Fibroblast of skin of scalp (primary cell): ENCODE measurements at regions not wholly inside any gene's neighbourhood (a gene's known extent, or its start where the extent isn't known, plus 50 kb on each side); places are given as distances from the start of the nearest gene placed in this dataset.

Experiments
- DNase-seq: peaks from one replicate; pipeline ENCODE4 v3.0.0-alpha.2; 2013

DNA sequence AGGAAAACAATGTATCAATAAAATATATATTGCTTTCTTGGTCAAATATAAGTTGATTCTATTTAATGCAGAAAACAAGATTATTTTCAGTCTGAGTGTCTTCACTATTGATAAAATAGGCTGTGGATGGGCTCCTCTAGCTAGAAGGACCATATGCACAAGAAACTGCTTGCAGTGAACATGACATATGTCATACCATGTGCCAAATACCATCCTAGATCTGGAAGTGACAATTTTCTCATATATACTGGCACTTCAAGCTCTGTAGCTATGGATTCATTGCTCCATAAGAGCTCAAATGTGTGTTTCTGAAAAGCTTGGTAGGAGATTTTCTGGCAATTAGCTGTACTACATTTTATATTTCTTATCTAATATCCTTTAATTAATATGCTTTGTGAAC lies 95.6 kb upstream of the CDH6 start:
- DNase-seq: no peak

DNA sequence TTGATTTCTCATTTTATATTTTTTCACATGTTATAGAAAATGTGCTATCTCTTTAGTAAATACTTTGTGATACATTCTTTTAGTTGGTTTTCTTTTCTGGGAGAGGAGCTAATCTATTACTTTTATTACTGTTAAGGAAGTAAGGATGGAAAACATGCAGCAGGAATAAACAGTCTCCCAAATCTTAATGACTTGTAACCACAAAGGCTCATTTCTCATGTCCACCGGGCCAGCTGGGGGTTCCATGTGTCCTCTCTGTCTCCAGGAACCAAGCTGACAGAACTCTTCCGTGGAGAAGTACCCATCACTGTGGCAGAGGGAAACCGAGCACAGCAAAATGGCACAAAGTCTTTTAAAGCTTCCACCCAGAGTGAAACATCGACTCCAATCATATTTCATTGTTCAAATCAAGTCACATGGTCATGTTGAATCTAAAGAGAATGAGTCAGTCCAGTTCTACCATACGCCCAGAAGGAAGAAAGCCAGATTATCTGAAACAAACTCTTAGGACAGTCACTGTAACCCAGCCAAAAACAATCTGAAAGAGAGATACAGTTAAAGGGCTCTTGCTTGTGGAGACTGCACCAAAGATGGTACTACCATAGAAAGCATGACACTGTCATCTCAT lies 97.1 kb upstream of the CDH6 start:
- peak; percentile 47 for DNase-seq

DNA sequence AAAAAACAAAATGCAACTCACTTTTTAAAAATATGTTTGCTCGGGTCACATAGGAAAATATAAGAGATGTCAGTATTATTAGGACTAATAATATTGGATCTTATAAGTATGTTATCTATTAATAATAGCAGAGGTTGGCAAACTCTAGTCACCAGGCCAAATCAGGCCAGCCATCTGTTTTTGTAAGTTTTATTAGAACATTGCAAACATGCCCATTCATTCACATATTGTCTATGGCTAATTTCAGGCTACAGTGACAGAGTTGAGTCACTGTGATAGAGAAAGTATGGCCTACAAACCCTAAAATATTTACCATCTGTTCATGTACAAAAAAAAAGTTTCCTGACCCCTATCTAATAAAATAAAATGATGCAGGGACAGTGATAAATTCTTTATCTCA lies 97.7 kb upstream of the CDH6 start:
- no peak for DNase-seq

DNA sequence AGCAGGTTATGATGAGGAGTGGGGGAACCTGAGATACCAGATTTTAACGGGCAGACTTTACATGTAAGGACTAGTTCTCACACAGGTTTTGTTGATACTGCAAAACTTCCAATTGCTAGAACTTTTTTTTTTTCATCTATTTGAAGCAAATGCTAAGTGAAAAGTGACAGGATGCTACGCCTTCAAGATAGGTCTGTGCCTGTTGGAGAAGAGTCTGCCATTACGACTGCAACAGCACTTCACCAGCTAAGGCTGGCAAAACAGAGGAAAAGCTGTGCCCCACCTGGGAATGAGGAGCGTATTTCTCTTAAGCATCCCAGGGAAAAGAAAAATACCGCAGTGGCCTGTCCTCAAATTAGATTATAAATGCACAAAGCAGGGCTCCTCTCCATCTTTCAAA lies 102.0 kb upstream of the CDH6 start:
- DNase-seq: no peak

DNA sequence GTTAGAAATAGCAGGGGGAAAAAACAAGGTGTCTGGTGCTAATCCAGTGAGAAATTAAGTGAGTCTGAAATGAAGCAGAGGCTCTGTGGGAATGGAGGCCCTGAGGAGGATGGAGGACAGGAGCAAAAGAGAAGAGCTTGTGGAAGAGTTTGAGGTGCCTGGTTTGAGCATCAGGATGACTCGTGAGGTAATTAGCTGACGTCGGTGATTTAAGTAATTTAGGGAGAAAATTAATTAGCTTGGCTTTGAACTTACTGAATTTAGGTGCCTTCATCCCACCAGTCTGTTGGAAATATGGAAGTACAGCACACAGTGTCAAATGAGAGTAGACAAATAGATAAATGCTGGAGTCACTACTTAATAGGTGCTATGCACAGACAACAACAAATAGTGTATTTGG lies 103.0 kb upstream of the CDH6 start:
- DNase-seq: no peak

DNA sequence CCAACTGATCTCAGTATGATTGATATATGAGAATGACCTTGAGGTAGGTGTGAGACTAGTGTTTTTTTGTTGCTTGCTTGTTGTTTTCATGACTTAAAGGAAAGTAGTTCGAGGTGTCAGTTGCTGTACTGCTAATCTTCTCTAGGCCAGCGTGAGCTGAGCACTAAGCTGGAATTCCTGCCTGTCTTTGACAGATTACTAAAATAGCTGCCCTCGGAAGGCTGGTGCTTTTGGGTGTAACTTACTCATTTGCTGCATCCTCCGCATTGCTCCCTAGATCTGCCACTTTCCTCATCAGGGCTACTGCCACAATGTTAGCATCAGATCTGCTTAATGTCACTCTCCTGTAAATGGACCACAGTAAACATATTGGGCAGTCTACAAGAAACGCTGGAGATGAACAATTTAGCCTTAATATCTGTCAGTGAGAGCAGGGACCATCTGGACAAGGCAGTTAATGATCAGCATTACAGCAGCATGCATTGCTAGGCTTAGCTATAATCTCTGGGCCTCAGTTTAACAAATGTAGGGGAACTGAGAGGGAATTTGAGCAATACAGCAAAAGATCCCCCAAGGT lies 106.6 kb upstream of the CDH6 start:
- DNase-seq: no peak

DNA sequence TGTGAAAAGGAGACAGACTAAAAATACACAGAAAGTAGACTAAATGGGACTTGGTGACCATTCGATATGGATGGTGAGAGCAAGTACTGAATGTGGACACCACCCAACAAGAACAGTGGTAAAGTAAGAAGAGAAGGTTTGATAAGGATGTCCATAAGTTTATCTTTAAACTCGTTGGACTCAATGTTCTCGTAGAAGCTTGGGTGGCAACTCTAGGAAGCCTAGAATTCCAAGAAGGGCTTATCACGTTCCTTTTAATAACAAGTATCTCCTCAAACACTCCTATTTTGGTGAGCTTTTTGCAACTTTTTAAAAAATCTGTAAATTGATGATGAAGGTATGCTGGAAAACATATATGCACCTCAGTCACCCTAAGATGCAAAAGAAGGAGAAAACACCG lies 108.6 kb upstream of the CDH6 start:
- no peak for DNase-seq

DNA sequence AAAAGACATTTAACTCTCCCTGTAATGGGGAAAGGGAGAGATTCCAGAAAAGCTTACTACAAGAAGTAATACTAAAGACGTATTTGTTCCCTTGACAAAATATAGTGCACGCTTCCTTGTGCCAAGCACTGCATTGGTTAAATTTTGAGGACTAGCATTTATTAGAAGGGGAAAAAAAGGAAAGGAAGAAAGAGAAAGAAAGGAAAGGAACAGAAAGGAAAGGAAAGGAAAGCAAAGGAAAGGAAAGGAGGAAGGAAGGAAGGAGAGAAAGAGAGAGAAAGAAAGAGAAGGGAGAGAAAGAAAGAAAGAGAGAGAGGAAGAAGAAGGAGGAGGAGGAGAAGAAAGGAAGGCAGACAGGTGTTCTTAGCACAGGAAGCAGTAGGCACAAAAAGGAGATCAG lies 110.1 kb upstream of the CDH6 start:
- no peak for DNase-seq

DNA sequence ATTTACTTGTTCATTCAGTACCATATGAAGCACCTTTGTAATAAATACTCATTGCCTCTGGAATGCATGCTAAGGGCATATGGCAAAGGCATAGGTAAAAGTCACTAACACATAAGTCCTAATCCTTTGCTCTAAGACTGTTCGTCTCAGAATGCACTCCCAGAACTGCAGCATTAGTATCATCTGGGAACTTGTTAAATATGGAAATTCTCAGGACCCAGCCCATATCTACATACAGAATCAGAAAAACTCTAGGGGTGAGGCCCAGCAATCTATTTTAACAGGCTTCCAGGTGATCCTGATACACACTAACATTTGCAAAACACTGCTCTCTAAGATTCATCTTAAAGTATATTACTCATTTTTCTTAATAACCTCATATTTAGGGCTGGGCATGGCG lies 113.8 kb upstream of the CDH6 start:
- no peak for DNase-seq

DNA sequence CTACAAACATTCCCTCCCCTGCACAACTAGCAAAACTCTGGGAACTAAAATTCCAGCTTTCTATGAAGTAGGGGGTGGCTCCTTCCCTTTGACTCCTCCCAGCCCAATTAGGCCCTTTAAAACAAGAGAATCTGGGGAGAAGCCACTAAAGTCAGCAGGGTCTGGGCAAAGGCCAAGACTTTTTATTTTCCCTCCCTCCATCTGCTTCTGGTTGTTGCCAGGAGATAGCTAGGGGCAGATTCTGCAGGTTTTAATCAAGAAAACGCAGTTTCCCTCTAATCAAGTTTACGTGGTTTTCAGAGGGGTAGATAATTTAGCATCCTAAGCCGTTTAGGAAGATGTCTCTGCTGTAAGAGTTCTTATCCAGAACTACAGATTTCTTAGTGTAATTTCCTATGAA lies 114.5 kb upstream of the CDH6 start:
- no peak for DNase-seq

DNA sequence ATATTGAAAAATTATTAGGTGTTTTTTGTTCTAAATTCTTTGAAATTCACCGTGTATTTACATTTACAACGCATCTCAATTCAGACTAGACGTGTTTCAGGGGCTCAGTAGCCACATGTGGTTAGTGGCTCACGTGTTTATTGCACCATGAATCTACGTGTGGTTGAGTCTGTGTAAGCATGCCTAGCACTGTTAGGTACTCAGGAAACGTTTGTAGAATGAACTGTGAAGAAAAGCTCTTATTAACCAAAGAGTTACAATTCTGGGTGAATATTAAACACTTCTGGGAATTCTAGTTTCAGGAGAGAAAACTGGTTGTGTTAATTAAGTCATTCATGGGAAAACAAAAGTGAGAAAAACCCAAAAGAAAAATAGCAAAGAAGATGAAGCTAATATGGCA lies 117.5 kb upstream of the CDH6 start:
- no peak for DNase-seq

DNA sequence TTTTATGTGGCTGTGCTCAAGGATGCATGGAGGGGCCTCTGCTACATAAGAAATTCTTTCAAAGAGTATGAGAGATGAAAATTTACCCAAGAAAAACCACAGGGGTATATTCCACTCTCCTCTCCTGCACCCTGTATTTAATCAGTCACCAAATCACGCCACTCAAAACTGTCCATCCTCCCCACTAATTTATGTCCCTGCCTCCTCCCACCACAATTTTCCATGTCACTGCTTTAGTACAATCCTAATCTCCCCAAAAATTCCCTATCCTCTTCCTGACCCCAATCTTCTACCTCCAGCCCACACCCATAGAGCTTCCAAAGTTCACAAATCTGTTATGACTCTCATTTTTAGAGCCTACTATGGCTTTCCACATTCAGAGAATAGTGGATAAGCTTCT lies 125.2 kb upstream of the CDH6 start:
- no peak for DNase-seq

DNA sequence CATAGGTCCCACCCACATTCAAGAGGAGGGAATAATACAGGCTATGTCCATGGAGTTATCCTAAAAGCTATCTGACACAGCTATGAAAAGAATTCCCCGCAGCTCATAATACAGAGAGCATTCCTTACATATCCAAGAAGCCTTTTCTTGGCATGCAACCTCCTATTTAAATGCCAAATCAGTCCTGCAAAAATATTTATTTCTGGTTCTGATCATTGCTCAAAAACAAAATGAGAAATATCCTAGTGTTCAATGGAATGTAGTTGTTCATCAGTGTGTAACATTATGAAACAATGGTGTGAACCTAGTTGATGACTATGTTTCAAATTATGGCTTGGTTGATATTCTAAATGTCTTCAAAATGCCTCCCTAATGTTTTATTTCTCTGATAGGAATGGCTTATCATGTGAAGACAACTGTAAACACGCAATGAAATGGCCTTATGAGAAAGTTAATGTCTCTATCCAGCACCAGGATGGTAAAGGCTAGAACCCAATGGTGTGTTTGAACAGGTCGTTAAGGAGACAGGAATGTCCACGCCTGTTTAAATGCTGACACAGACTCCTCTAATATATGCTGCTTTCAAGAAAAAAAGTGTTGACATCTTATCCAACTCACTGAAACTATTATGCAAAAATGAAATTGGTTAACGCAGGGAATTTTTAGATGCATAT lies 126.7 kb upstream of the CDH6 start:
- peak; percentile 83 for DNase-seq

DNA sequence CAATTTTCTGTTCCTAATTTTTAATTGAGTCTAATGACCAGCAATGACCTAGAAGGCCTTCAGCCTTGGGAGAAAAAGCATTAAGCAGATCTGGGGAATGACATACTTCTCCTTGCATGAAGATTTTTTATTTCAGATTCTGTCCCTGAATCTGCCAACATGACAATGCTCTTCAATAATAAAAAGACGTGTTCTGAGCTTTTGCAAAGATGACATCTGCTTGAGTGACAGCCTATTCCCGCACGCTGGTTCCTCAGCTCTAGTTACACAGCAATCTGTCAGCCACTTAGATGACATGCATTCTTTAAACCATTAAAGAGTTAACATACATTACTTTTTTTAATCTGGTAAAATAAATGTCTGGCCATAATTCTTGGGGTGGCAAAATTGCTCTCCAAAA lies 129.3 kb upstream of the CDH6 start:
- no peak for DNase-seq

DNA sequence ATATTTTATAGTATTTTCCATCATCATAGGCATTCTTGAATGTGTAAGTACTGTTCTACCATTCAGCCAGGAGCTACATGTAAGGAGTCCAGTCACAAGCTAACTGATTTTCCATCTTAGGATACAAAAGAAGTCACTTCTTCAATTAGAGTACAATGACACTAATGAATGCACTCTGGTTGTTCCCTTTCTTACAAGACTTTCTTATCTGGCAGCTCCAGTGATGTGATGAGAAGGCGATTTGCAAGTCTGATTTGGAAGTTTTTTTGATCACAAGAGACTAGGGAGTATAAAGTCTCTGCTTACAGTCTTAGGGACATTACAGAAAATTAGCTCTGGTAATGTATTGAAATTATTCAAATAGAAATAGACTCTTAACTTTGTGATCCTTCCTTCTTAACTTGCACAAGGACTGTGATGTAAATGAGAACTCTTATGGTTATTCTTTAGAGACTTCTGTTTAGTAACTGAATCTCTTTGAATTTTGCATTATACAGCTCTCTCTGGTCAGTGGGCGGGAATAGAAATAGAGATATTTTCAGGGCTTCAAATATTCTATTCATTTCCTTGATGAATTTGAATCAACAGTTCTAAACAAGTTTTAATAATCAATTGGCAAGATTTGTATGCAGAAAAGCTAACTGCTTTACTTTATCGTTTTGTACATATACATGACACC lies 130.4 kb upstream of the CDH6 start:
- DNase-seq: no peak

DNA sequence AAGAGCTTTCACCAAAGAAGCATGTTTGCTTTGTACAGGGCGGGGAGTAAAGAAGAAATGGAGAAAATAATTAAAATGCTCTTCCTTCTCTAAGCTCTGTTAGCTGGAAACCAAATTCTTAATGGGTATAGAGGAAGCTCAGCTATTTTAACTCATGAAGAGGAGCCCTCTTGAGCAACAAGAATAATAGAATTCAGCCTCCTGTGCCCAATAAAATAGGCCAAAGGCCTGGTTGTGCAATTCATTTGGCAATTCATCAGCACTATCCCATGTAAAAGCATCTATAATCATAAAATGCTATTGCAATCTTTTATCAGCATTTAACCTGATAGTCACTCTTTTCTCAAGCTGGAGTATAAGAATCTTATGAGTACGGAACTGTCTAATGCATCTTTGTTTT lies 133.6 kb upstream of the CDH6 start:
- no peak for DNase-seq

DNA sequence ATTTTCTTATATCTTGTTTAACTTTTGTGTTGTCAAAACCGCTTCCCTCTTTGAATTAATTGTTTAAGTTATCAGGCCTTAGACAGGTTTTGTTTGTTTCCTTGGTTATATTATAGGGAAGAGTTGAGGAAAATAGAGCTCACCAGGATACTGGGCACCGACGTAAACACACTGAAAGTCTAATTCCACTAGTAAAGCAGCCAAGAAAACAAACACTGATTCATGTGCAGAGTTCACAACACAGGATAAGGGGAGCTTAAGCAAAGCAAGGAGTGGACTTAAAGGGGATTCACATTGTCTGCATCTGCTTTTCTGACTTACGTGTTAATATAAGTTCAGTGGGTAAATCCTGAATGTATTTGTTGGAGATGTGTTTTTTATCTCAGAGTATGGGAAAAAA lies 139.0 kb upstream of the CDH6 start:
- DNase-seq: no peak

DNA sequence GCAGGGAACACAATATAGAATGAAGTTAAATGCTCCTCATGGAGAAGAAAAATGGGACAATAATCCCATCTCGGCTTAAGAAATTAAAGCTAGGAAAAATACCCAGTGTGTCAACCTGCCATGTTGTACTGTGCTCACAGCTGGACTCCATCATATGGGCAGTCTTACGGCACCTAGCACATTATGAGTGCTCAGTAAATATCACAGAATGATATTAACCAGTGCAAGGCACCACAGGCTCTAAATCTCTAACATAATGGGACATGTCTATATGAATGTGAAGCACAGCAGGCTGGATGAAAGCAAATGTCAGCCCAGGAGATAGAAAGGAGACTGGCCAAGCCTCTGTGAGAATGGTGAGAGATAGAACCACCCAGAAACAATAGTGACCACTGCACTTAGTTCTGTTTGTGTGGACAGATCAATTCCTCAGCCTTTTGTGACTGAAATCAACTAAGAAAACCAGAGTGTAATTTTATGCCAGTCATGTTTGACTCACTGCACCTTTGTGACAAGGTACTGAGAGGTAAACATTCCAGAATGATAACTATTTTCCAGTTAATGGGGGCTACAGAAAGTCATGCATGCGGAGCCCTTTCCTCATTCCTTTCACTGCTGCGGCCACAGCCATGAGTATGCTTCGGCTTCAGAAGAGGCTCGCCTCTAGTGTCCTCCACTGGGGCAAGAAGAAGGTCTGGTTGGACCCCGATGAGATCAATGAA lies 140.4 kb upstream of the CDH6 start:
- DNase-seq: no peak

DNA sequence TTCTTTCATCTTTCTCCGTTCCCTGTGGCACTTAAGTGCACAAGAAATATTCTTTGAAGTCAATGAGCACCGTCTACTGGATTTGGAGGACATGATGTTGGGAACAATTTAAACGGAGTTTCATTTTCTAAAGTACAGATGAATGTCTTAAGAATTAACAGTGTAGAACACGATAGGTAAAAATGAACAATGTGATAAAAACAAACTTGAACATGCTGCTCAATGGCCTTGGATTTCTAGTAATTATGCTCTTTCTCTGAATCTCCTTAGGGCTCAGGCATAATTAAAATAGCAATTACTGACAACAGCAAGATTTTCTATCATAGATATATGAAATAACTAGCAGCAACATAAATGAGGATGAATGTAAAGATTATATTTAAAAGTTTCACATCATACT lies 142.2 kb upstream of the CDH6 start:
- DNase-seq: no peak

DNA sequence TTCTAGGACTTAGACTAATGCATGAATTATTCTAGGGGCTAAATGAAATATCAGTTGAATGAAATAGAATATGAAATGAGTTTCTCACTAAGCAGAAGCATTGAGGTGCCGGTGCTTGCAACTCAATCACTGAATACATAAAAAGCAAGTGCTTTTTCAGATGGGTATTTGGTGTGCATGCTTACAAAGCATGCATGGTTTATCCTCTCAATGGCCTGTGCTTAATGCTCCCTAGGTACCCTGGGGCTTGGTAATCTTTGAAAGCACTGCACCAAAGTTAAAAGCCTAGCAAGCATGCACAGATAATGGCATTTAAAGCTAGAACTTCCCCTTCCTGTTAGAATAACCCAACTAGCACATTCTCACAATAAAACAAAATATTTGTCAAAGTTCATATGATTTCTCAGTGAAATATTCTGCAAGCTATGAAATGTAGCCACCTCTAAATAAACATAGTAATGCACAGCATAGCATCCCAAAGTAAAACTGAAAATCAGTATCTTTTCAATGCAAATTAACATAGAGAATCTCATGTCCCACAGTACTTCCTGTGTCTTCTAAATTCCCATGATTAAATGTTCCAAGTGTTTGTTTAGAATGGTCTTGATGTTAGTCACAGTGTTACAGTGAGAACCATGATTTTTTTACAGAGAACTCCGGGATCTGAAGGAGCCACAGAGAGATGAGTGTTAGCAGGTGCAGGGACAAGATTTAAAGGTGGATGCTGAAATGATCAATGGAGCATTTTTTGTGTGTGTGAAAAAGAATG lies 143.4 kb upstream of the CDH6 start:
- no peak for DNase-seq

DNA sequence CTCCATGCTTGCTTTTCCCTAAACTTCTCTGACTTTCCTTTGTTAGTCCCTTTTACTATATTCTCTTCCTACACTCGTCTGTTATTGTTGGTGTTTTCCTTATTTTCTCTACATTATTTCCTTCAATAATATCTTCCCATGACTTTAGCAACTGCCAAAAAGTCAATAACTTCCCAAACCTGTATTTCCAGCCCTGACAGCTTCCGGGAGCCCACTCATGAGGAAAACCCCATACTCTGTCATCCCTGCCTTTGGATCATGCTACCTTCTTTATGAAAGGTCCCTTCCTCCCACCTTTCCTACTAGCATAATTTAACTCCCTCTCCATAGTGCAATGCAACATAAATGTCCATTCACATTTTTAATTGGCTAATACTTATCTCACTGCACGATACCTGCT lies 144.0 kb upstream of the CDH6 start:
- DNase-seq: no peak
